Activated T-helper 1 cell treated with anti-CD3 and anti-CD28 coated beads, Interleukin-2, amount 50 U/mL, for 16 hours (primary cell): ENCODE measurements at regions not wholly inside any gene's neighbourhood (a gene's known extent, or its start where the extent isn't known, plus 50 kb on each side); places are given as distances from the start of the nearest gene placed in this dataset.
"Not testable (repeated sequence)": the region's sequence is repeated elsewhere in the genome, so short reads cannot be mapped to it uniquely, and the experiment has no call there.

Source experiments
- DNase-seq, 2 donors: peaks; one replicate each; pipeline ENCODE4 v3.0.0-alpha.2; 2020; ENCODE audit warnings: low read depth in 1 of 2, low spot score in 1 of 2

GRCh38 chr6:15930207-15930606 lies 198.7 kb upstream of the MYLIP start:
- DNase-seq = no peak

- DNase-seq = no peak
Measured at GRCh38 chr6:15929685-15930084, 199.2 kb upstream of the MYLIP start.

DNA sequence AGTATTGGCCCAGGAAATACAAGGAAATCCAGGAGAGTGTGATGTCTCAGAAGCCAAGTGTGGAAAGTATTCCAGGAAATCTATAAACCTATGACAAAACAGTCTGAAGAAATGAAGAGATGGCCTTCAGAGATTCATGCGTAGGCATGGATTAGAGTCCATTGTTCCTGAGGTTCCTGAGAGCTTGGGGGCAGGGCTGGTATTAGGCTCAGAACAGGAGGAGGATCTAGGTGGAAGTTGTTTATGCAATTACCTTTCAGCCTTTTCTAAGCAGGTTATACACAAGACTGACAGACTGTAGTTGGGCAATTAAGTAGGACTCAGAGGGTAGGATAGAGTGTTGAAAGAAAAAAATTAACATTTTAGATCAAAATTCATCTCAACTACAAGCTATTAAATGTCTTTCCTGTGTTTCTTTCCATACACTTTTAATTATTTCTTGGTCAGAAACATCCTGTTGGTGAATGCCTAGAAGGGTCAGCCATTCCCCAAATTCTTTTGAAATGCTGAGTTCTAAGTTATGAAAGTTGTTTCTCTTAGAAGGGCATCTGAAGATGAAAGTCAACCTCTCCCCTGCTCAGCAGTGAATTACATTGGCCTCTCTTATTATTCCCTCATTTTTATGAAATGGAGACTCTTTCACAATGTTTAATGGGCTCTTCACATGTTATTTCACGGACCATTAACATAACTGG lies 201.2 kb upstream of the MYLIP start:
- no peak for DNase-seq

GRCh38 chr6:15926256-15926655 lies 202.6 kb upstream of the MYLIP start:
- DNase-seq = no peak

GRCh38 chr6:15924893-15925292 lies 204.0 kb upstream of the MYLIP start:
- DNase-seq = no peak

DNA sequence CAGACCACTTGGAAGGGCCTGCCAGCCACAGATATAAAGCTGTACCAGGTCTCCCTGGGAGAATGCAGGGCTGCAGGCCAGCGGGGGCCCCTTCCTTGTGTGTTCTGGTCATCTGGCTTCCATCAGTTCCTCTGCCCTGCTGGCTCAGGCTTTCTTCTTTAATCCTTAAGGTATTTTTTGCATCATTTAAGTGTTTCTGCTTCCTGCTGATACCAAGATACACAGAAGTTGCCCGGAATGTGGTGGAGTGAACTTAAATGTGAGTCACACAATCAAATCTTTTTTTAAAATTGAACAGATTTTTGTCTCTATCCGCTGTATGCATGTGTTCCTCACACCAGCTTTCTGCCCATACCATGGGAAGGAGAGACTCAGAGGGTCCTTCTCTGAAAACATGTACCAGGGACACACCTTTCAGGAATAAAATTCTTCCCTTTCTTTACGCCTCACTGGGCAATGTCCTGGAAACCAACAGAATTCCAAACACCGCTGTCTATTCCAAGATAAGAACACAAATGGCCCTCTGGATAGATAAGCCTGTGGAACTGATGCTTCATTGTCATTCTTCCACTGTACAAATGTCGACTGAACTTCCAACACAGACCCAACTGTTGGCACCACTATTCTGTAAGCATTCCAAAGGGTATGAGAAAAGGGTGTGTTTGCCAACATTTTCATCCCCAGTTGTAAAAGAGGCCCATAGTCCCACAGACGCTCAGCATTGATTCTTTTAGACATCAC lies 206.2 kb upstream of the MYLIP start:
- DNase-seq = no peak

DNA sequence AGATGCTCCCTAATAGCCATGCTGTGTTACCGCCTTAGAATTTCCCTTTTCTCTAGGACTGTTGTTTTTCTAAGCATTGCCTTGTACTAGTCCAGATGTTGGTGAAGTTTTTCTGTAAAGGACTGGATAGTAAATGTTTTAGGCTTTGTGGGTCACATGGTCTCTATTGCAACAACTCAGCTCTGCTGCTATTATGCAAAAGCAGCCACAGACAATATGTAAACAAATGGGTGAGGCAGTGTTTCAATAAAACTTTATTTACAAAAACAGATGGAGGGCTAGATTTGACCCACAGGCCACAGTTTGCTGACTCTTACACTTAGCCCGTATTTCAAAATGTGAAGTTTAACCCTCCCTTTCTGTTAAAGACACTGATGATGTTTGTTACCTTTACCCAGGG lies 207.6 kb upstream of the MYLIP start:
- DNase-seq = no peak

- DNase-seq = no peak
Measured at GRCh38 chr6:15916581-15916980, 212.3 kb upstream of the MYLIP start.

- no peak for DNase-seq
Measured at GRCh38 chr6:15915508-15916178, 213.2 kb upstream of the MYLIP start.

DNA sequence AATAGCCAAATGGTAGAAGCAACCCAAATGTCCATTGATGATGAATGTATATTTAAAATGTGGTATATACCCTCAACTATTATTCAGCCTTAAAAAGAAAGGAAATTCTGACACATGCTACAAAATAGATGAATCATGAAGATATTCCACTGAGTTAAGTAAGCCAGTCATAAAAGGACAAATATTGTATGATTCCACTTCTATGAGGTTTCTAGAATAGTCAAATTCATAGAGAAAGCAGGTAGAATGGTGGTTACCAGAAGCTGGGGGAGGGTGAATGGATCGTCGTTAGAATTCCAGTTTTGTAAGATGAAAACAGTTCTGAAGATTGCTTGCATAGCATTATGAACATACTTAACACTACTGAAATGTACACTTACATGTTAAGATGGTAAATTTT lies 214.3 kb upstream of the MYLIP start:
- DNase-seq = no peak

DNA sequence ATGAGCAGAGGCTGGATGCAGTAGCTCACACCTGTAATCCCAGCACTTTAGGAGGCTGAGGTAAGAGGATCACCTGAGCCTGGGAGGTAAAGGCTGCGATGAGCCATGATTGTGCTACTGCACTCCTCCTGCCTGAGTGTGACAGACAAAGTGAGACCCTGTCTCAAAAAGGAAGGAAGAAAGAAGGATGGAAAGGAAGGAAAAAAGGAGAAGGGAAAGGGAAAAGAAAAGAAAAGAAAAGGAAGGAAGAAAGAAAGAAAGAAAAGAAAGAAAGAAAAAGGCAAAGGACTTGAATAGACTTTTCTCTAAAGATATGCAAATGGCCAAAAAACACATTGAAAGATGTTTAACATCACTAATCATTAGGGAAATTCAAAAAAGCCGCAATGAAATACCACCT lies 215.3 kb upstream of the MYLIP start:
- DNase-seq = no peak

GRCh38 chr6:15912505-15913400 lies 216.1 kb upstream of the MYLIP start:
- DNase-seq = no peak

GRCh38 chr6:15911753-15912504 lies 217.0 kb upstream of the MYLIP start:
- no peak for DNase-seq

GRCh38 chr6:15909290-15910070 lies 219.4 kb upstream of the MYLIP start:
- no peak for DNase-seq

- no peak for DNase-seq
Measured at GRCh38 chr6:15908871-15909270, 220.0 kb upstream of the MYLIP start.

- no peak for DNase-seq
Measured at GRCh38 chr6:15907914-15908518, 220.9 kb upstream of the MYLIP start.

- not testable (repeated sequence) for DNase-seq
Measured at GRCh38 chr6:15907220-15907913, 221.5 kb upstream of the MYLIP start.

- no peak for DNase-seq
Measured at GRCh38 chr6:15906420-15907016, 222.4 kb upstream of the MYLIP start.
